HepG2 (cell line): ENCODE measurements at regions not wholly inside any gene's neighbourhood (a gene's known extent, or its start where the extent isn't known, plus 50 kb on each side); places are given as distances from the start of the nearest gene placed in this dataset.

ENCODE experiments used
- ATAC-seq: fragments of 200-7000 bp; cut with Tn5 transposase; 3 replicates; pipeline ENCODE4 v1.9.1; 2020; ENCODE audit warnings: mild to moderate bottlenecking, moderate library complexity
- BruUV-seq: library from RNA; stranded (reverse); fragments of 400-500 nt; replicated peaks from 2 replicates; lab custom pipeline; 2021; lab: Mats Ljungman, UMichigan
- CTCF ChIA-PET: fragments of 300-600 bp; formaldehyde crosslinking; extraction: SDS; loops from one replicate; lab custom pipeline; 2021; ENCODE audit warnings: low total read pairs, inconsistent platforms, low intra/inter-chr PET ratio; lab: Yijun Ruan, JAX
- POLR2A ChIA-PET: fragments of 350-600 bp; sonication (Branson Sonifier 250); formaldehyde crosslinking; loops from one replicate; lab custom pipeline; 2020; ENCODE audit warnings: antibody characterized with exemption, inconsistent platforms; lab: Yijun Ruan, JAX
- DNase-seq: peaks from one replicate; pipeline ENCODE4 v3.0.0-alpha.2; 2015; ENCODE audit warnings: low spot score
- FAIRE-seq: peaks from 3 replicates; lab custom pipeline; 2011; peaks lifted over from hg19 to GRCh38; lab: Jason Lieb, UNC
- H2AFZ ChIP-seq: one replicate; pipeline ENCODE4 v1.6.1; 2011; ENCODE audit warnings: low read length, inconsistent platforms
- H3K27ac ChIP-seq: fragments of 300-600 bp; 3 replicates; pipeline ENCODE4 v1.8.0; 2011; ENCODE audit warnings: mixed run types, mild to moderate bottlenecking, mixed read lengths, low read length, inconsistent platforms; ENCODE audit not compliant: insufficient read depth; ENCODE audit errors: extremely low read length
- H3K27me3 ChIP-seq, 2 experiments: fragments of 200-600 bp in 1 of 2; 2 replicates in 1 of 2; 3 replicates in 1 of 2; pipeline versions ENCODE4 v1.6.0 to v1.8.0; 2011; ENCODE audit warnings: low read length in 2 of 2, mild to moderate bottlenecking in 2 of 2, moderate library complexity in 2 of 2, inconsistent platforms in 1 of 2; ENCODE audit not compliant: insufficient read depth in 2 of 2, control insufficient read depth in 1 of 2
- H3K36me3 ChIP-seq, 2 experiments: fragments of 200-600 bp in 1 of 2; replicated peaks in 1 of 2; 2 replicates in 1 of 2; 3 replicates in 1 of 2; pipeline versions ENCODE4 v1.5.1 to v1.8.0; 2011; ENCODE audit warnings: low read length in 2 of 2, inconsistent platforms in 1 of 2; ENCODE audit not compliant: insufficient read depth in 2 of 2, control insufficient read depth in 1 of 2
- H3K4me1 ChIP-seq: 2 replicates; pipeline ENCODE4 v1.5.1; 2012; ENCODE audit warnings: low read length, inconsistent platforms; ENCODE audit not compliant: insufficient read depth
- H3K4me2 ChIP-seq: 2 replicates; pipeline ENCODE4 v1.6.0; 2011; ENCODE audit warnings: low read depth, low read length, inconsistent platforms
- H3K4me3 ChIP-seq, 3 experiments: fragments of 200-600 bp in 1 of 3; sonication (generic), shearing (Covaris generic) in 1 of 3; replicated peaks in 1 of 3; 2 replicates each; pipeline ENCODE4 v1.5.1; 2011 to 2016; ENCODE audit warnings: low read length in 3 of 3, inconsistent platforms in 2 of 3, low read depth in 2 of 3, mild to moderate bottlenecking in 2 of 3, control low read depth in 1 of 3, mixed read lengths in 1 of 3; ENCODE audit not compliant: insufficient read depth in 1 of 3
- H3K79me2 ChIP-seq: one replicate; pipeline ENCODE4 v1.6.1; 2011; ENCODE audit warnings: low read length, inconsistent platforms; ENCODE audit not compliant: insufficient read depth
- H3K9ac ChIP-seq: 2 replicates; pipeline ENCODE4 v1.6.0; 2011; ENCODE audit warnings: mild to moderate bottlenecking, low read depth, low read length, inconsistent platforms; ENCODE audit not compliant: insufficient read depth
- H3K9me3 ChIP-seq: 2 replicates; pipeline ENCODE4 v1.5.1; 2012; ENCODE audit warnings: mild to moderate bottlenecking, low read length
- H4K20me1 ChIP-seq: 2 replicates; pipeline ENCODE4 v1.6.0; 2011; ENCODE audit warnings: inconsistent platforms, mild to moderate bottlenecking, low read length, moderate library complexity; ENCODE audit not compliant: insufficient read depth
- BHLHE40 ChIP-seq: IDR thresholded peaks from 2 replicates; pipeline ENCODE4 v1.6.1; 2011; ENCODE audit warnings: low read length, improper control_type of control experiment
- CAMTA2 ChIP-seq: sonication (generic); formaldehyde crosslinking; IDR thresholded peaks from 2 replicates; pipeline ENCODE4 v1.4.0; 2020; ENCODE audit warnings: mild to moderate bottlenecking, missing genetic modification reagents, borderline replicate concordance
- DNMT3B ChIP-seq: conservative IDR thresholded peaks from 2 replicates; pipeline ENCODE4 v1.6.1; 2016; ENCODE audit warnings: missing biosample characterization, control low read depth
- ELF3 ChIP-seq: IDR thresholded peaks from 2 replicates; pipeline ENCODE4 v1.6.1; 2016; ENCODE audit warnings: missing genetic modification reagents, missing compliant biosample characterization
- FOXK2 ChIP-seq: fragments of 450-650 bp; IDR thresholded peaks from 2 replicates; pipeline ENCODE4 v1.6.1; 2016
- PPARG ChIP-seq: conservative IDR thresholded peaks from 2 replicates; pipeline ENCODE4 v1.6.1; 2016; ENCODE audit warnings: missing biosample characterization, missing genetic modification reagents
- SMYD3 ChIP-seq: sonication (generic); formaldehyde crosslinking; IDR thresholded peaks from 2 replicates; pipeline ENCODE4 v1.8.1; 2023; ENCODE audit warnings: mild to moderate bottlenecking, missing genetic modification reagents
- ZNF225 ChIP-seq: sonication (generic); formaldehyde crosslinking; IDR thresholded peaks from 2 replicates; pipeline ENCODE4 v1.4.0; 2020; ENCODE audit warnings: mild to moderate bottlenecking, missing genetic modification reagents
- ZNF264 ChIP-seq: sonication (generic); formaldehyde crosslinking; IDR thresholded peaks from 2 replicates; pipeline ENCODE4 v1.4.0; 2020; ENCODE audit warnings: missing genetic modification reagents
- ZNF3 ChIP-seq: IDR thresholded peaks from 2 replicates; pipeline ENCODE4 v1.7.0; 2017; ENCODE audit warnings: inconsistent platforms
- ZNF44 ChIP-seq: sonication (generic); formaldehyde crosslinking; IDR thresholded peaks from 2 replicates; pipeline ENCODE4 v1.5.1; 2020; ENCODE audit warnings: mild to moderate bottlenecking, missing genetic modification reagents
- ZNF460 ChIP-seq: sonication (generic); formaldehyde crosslinking; IDR thresholded peaks from 2 replicates; pipeline ENCODE4 v1.5.1; 2020; ENCODE audit warnings: missing genetic modification reagents, mild to moderate bottlenecking, borderline replicate concordance
- ZNF605 ChIP-seq: sonication (generic); formaldehyde crosslinking; IDR thresholded peaks from 2 replicates; pipeline ENCODE4 v1.8.0; 2022; ENCODE audit warnings: mild to moderate bottlenecking, missing genetic modification reagents
- ZNF749 ChIP-seq: sonication (generic); formaldehyde crosslinking; IDR thresholded peaks from 2 replicates; pipeline ENCODE4 v1.8.0; 2022; ENCODE audit warnings: mild to moderate bottlenecking, missing genetic modification reagents, moderate library complexity, borderline replicate concordance
- ZNF83 ChIP-seq: sonication (generic); formaldehyde crosslinking; IDR thresholded peaks from 2 replicates; pipeline ENCODE4 v1.4.0; 2020; ENCODE audit warnings: missing genetic modification reagents, mild to moderate bottlenecking, borderline replicate concordance
- WGBS: methylation state at CpG from one replicate; pipeline ENCODE4 v1.1.6; 2017; ENCODE audit warnings: low lambda C conversion rate; 5-methylcytosine and 5-hydroxymethylcytosine counted together
- in situ Hi-C: cut with HindIII; loops from 2 replicates; pipeline ENCODE4 v1.10.0; 2017; ENCODE audit warnings: low pct_unique_long_range_greater_than_20kb; ENCODE audit not compliant: extremely low pct_ligation_motif_present
- intact Hi-C: fragments of 100-400 bp; cut with micrococcal nuclease; formaldehyde crosslinking; loops from one replicate; pipeline ENCODE4 v1.10.0; 2022; ENCODE audit not compliant: unreplicated experiment
- TF ChIP-seq, protein P1 (sequence below): sonication (generic); formaldehyde crosslinking; IDR thresholded peaks from 2 replicates; pipeline ENCODE4 v1.4.0; 2020; ENCODE audit warnings: missing genetic modification reagents
- TF ChIP-seq, protein P2 (sequence below): sonication (generic); formaldehyde crosslinking; IDR thresholded peaks from 2 replicates; pipeline ENCODE4 v1.5.0; 2020; ENCODE audit warnings: mild to moderate bottlenecking, missing genetic modification reagents
- TF ChIP-seq, protein P3 (sequence below): sonication (generic); formaldehyde crosslinking; conservative IDR thresholded peaks from 2 replicates; pipeline ENCODE4 v1.8.0; 2022; ENCODE audit warnings: mild to moderate bottlenecking, moderate library complexity, missing genetic modification reagents

DNA sequence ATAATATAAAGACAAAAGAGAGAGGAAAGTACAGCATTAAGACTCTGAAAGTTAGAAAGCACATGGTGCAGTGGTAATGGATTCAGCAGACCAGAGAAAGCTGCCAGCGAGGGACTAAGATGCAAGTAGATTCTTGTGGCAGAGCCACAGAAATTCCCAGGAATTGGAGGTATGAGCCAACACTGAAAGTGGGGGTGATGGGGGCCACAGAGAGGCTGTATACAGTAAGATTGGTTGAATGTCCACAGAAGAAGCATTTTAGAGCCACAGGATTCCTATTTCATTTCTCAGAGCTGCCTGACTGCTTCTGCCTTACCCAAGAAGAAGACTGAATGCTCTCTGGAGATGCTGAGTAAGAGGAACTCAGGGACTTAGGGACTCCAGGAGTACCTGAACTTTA is 295.0 kb downstream of the LMO7 start:
- Histone ChIP-seq H3K9ac (no peak overlapping the region), H3K27me3 (no peaks in the 10 kb centered on the region), H3K4me3 (no peak overlapping the region), H4K20me1 (no peaks in the 10 kb centered on the region), H3K36me3 (no peaks in the 10 kb centered on the region), H3K27ac (no peak overlapping the region), H3K4me1 (no peaks in the 10 kb centered on the region), H3K79me2 (no peaks in the 10 kb centered on the region)
- intact Hi-C loops (no loop called here), in situ Hi-C loops (no loop called here)
- POLR2A ChIA-PET, result no interaction called here
- WGBS, result 0% methylated on average over 1 of the region's 1 CpG
- CTCF ChIA-PET, result no interaction called here
- DNase-seq (no peak), ATAC-seq (no peak)
- BruUV-seq, result no TSS peak
- TF ChIP-seq ZNF460, result no peak
- TF ChIP-seq, all 625 proteins: peak for 0
- Histone ChIP-seq H3K9me3 (no peaks in the 10 kb centered on the region), H3K4me2 (no peak overlapping the region), H2AFZ (no peak overlapping the region)
- FAIRE-seq, result no peak

DNA sequence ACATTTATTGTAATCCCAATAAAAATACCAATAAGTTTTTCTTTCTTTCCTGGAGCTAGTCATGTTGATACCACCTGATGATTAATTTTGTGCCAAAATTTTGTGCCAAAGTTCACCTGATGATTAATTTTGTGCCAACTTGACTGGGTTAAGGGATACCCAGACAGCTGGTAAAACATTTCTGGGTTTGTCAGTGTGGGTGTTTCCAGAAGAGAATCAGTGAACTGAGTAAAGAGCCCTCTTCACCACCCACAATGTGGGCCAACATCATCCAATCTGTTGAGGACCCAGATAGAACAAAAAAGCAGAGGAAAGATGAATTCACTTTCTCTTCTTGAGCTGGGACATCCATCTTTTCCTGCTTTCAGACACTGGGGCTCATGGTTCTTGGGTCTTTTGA is 292.9 kb downstream of the LMO7 start:
- no peak overlapping the region for H3K4me3 ChIP-seq
- BruUV-seq, result no TSS peak
- H3K4me1 ChIP-seq, result no peaks in the 10 kb centered on the region
- H3K79me2 ChIP-seq, result no peaks in the 10 kb centered on the region
- intact Hi-C loops, result no loop called here
- H2AFZ ChIP-seq, result no peak overlapping the region
- ATAC-seq (no peak), FAIRE-seq (no peak), DNase-seq (no peak)
- H3K4me2 ChIP-seq, result no peak overlapping the region
- in situ Hi-C loops, result no loop called here
- H3K9ac ChIP-seq, result no peak overlapping the region
- H3K27me3 ChIP-seq, result no peaks in the 10 kb centered on the region
- H3K27ac ChIP-seq, result no peak overlapping the region
- H3K36me3 ChIP-seq, result no peaks in the 10 kb centered on the region
- ChIA-PET POLR2A (no interaction called here), CTCF (no interaction called here)
- H4K20me1 ChIP-seq, result no peaks in the 10 kb centered on the region
- no peaks in the 10 kb centered on the region for H3K9me3 ChIP-seq
- TF ChIP-seq, protein P1, sequence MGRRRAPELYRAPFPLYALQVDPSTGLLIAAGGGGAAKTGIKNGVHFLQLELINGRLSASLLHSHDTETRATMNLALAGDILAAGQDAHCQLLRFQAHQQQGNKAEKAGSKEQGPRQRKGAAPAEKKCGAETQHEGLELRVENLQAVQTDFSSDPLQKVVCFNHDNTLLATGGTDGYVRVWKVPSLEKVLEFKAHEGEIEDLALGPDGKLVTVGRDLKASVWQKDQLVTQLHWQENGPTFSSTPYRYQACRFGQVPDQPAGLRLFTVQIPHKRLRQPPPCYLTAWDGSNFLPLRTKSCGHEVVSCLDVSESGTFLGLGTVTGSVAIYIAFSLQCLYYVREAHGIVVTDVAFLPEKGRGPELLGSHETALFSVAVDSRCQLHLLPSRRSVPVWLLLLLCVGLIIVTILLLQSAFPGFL (CRISPR knock-in tag), result no peak
- TF ChIP-seq, protein P2, sequence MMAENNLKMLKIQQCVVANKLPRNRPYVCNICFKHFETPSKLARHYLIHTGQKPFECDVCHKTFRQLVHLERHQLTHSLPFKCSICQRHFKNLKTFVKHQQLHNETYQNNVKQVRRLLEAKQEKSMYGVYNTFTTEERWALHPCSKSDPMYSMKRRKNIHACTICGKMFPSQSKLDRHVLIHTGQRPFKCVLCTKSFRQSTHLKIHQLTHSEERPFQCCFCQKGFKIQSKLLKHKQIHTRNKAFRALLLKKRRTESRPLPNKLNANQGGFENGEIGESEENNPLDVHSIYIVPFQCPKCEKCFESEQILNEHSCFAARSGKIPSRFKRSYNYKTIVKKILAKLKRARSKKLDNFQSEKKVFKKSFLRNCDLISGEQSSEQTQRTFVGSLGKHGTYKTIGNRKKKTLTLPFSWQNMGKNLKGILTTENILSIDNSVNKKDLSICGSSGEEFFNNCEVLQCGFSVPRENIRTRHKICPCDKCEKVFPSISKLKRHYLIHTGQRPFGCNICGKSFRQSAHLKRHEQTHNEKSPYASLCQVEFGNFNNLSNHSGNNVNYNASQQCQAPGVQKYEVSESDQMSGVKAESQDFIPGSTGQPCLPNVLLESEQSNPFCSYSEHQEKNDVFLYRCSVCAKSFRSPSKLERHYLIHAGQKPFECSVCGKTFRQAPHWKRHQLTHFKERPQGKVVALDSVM (CRISPR knock-in tag), result no peak
- no peak for TF ChIP-seq ZNF44 (CRISPR knock-in tag)
- TF ChIP-seq ZNF3, result no peak
- no peak for TF ChIP-seq ELF3 (CRISPR knock-in tag)
- TF ChIP-seq, protein P3, sequence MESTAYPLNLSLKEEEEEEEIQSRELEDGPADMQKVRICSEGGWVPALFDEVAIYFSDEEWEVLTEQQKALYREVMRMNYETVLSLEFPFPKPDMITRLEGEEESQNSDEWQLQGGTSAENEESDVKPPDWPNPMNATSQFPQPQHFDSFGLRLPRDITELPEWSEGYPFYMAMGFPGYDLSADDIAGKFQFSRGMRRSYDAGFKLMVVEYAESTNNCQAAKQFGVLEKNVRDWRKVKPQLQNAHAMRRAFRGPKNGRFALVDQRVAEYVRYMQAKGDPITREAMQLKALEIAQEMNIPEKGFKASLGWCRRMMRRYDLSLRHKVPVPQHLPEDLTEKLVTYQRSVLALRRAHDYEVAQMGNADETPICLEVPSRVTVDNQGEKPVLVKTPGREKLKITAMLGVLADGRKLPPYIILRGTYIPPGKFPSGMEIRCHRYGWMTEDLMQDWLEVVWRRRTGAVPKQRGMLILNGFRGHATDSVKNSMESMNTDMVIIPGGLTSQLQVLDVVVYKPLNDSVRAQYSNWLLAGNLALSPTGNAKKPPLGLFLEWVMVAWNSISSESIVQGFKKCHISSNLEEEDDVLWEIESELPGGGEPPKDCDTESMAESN (CRISPR knock-in tag), result no peak
- TF ChIP-seq SMYD3 (CRISPR knock-in tag), result no peak
- TF ChIP-seq FOXK2, result no peak
- no peak for TF ChIP-seq BHLHE40
- TF ChIP-seq ZNF264, result no peak
- TF ChIP-seq ZNF605 (CRISPR knock-in tag), result no peak
- TF ChIP-seq ZNF83 (CRISPR knock-in tag), result no peak
- TF ChIP-seq ZNF225 (CRISPR knock-in tag), result no peak
- no peak for TF ChIP-seq ZNF749 (CRISPR knock-in tag)
- no peak for TF ChIP-seq DNMT3B
- no peak for TF ChIP-seq PPARG (CRISPR knock-in tag)
- TF ChIP-seq CAMTA2 (CRISPR knock-in tag), result no peak
